Middle frontal gyrus (tissue), 1 donor: ENCODE measurements at regions not wholly inside any gene's neighbourhood (a gene's known extent, or its start where the extent isn't known, plus 50 kb on each side); places are given as distances from the start of the nearest gene placed in this dataset.
"Not testable (repeated sequence)": the region's sequence is repeated elsewhere in the genome, so short reads cannot be mapped to it uniquely, and the experiment has no call there.

Experiments used
- DNase-seq: peaks from one replicate; pipeline ENCODE4 v3.0.0-alpha.2; 2015; ENCODE audit warnings: low spot score; ENCODE audit errors: extremely low spot score

GRCh38 chr22:23464796-23465195 lies 115.3 kb downstream of the IGLL1 start:
- not testable (repeated sequence) for DNase-seq

- DNase-seq = not testable (repeated sequence)
Observed at GRCh38 chr22:23460517-23461031, 119.5 kb downstream of the IGLL1 start.

- DNase-seq = not testable (repeated sequence)
Observed at GRCh38 chr22:23459645-23460516, 120.2 kb downstream of the IGLL1 start.

GRCh38 chr22:23458663-23459541 lies 121.2 kb downstream of the IGLL1 start:
- DNase-seq = no peak

GRCh38 chr22:23457380-23457985 lies 122.6 kb downstream of the IGLL1 start:
- no peak for DNase-seq

GRCh38 chr22:23456666-23457379 lies 123.3 kb downstream of the IGLL1 start:
- not testable (repeated sequence) for DNase-seq

GRCh38 chr22:23454345-23454744 lies 125.7 kb downstream of the IGLL1 start:
- not testable (repeated sequence) for DNase-seq

- DNase-seq = no peak
Observed at GRCh38 chr22:23453277-23453676, 126.8 kb downstream of the IGLL1 start.

- DNase-seq = no peak
Observed at GRCh38 chr22:23452231-23453010, 127.7 kb downstream of the IGLL1 start.

- not testable (repeated sequence) for DNase-seq
Observed at GRCh38 chr22:23451452-23452230, 128.4 kb downstream of the IGLL1 start.

- not testable (repeated sequence) for DNase-seq
Observed at GRCh38 chr22:23450821-23451220, 129.3 kb downstream of the IGLL1 start.

GRCh38 chr22:23450434-23450795 lies 129.7 kb downstream of the IGLL1 start:
- no peak for DNase-seq

- DNase-seq = not testable (repeated sequence)
Observed at GRCh38 chr22:23449748-23450433, 130.2 kb downstream of the IGLL1 start.

GRCh38 chr22:23448499-23449288 lies 131.4 kb downstream of the IGLL1 start:
- DNase-seq = not testable (repeated sequence)

- DNase-seq = no peak
Observed at GRCh38 chr22:23446796-23447350, 133.2 kb downstream of the IGLL1 start.

- DNase-seq = not testable (repeated sequence)
Observed at GRCh38 chr22:23446194-23446593, 133.9 kb downstream of the IGLL1 start.

GRCh38 chr22:23443905-23444304 lies 136.2 kb downstream of the IGLL1 start:
- DNase-seq = not testable (repeated sequence)
